VCaP (cell line): ENCODE measurements at regions not wholly inside any gene's neighbourhood (a gene's known extent, or its start where the extent isn't known, plus 50 kb on each side); places are given as distances from the start of the nearest gene placed in this dataset.

Source experiments
- H3K27ac ChIP-seq: fragments of 450-650 bp; 2 replicates; pipeline ENCODE4 v1.5.1; 2017
- TF ChIP-seq, protein P1 (sequence below): fragments of 450-650 bp; conservative IDR thresholded peaks from 2 replicates; pipeline ENCODE4 v1.5.1; 2017; ENCODE audit warnings: mild to moderate bottlenecking, moderate library complexity

DNA sequence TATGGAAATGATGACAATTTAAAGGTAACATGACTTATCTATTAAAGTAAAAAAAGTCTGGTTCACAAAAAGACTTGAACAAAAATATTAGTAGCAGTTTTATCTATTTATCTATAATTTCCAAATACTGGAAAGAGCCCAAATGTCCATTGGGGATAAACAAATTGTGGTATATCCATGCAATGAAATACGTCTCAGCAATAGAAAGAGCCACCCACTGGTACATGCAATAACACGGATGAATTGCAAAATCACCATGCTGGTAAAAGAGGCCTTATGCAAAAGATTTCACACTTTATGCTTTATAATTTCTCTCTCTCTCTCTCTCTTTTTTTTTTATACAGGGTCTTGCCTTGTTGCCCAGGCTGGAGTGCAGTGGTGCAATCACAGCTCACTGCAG is 91.4 kb upstream of the ASAP2 start:
- TF ChIP-seq, protein P1, sequence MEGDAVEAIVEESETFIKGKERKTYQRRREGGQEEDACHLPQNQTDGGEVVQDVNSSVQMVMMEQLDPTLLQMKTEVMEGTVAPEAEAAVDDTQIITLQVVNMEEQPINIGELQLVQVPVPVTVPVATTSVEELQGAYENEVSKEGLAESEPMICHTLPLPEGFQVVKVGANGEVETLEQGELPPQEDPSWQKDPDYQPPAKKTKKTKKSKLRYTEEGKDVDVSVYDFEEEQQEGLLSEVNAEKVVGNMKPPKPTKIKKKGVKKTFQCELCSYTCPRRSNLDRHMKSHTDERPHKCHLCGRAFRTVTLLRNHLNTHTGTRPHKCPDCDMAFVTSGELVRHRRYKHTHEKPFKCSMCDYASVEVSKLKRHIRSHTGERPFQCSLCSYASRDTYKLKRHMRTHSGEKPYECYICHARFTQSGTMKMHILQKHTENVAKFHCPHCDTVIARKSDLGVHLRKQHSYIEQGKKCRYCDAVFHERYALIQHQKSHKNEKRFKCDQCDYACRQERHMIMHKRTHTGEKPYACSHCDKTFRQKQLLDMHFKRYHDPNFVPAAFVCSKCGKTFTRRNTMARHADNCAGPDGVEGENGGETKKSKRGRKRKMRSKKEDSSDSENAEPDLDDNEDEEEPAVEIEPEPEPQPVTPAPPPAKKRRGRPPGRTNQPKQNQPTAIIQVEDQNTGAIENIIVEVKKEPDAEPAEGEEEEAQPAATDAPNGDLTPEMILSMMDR = no peak
- no peak overlapping the region for H3K27ac ChIP-seq

DNA sequence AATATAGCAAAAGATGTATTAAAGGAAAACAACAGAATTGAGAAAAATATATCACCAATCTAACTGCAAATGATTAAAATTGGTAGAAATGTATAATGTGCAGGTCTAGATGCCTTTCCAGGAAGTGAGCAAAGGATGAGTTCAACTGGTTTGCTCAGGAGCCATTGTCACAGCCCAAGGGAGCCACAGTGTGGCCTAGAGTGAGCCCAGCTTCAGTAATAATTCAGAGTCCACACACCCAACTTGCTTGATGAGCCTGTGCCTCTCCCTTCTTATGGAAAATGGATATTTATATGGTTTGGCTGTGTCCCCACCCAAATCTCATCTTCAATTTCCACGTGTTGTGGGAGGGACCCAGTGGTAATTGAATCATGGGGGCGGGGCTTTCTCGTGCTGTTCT is 92.2 kb upstream of the ASAP2 start:
- TF ChIP-seq, protein P1 = no peak
- H3K27ac ChIP-seq = no peak overlapping the region

DNA sequence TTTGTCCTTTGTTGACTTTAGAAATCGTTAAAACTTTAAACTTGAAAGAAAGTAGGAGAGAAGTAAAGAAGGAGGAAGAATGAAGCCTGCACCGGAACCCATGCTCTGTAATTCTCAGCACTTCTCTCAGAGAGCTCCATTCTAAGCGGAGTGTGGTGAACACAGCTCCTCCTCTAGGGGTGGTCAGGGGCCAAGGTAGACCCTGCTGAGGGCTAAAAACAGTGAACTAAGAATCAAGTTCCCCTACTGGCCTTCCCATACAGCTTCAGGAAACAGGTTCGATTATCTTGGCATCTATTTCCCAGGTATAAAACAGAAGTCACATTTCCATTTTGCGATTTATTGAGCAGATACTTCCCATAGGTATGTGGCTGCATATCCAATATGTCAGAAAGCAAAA is 92.7 kb upstream of the ASAP2 start:
- TF ChIP-seq, protein P1 = no peak
- H3K27ac ChIP-seq = no peak overlapping the region

DNA sequence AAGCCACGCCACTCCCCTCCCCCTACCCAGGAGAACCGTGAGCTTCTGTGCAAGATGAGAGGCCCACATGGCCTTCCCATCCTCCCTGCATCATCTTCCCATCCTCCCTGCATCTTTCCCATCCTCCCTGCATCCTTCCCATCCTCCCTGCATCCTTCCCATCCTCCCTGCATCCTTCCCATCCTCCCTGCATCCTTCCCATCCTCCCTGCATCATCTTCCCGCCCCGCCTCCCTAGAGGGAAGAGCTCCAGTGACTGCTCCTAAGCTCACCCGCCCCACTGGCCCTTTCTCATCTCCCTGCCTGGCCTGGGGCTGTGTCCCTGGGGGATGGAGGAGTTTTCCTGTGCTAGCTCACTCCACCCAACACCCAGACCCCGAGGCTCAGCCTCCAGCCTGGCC is 93.3 kb upstream of the ASAP2 start:
- TF ChIP-seq, protein P1 = no peak
- H3K27ac ChIP-seq = no peak overlapping the region

DNA sequence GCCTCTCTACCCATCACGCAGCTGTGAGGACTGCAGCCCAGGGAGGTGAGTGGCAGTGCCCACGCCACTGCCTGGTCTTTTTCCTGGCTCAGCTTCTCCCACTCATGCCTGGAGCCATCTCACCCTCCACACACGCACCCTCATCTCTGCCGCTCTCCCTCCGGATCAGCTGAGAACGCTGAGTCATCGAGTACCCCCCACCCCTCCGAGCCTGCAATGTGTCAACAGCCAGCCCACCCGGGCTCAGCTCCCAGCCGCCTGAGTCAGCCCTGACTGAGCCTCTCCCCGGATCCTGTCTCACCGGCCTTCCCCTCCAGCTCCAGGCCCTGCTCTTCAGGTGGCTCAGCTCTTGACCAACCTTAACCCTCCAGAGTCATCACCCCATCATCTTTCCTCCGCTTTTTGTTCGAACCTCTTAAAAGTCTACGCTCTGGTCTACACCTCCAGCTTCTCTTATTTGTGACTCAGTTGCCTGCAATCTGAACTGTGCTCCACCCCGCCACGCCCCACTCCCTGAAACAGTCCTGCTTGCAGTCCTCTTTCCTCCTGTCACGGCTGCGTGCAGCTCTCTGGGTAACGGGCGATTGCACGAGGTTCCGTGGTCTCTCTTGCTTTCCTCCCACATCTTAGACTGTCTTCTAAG is 94.4 kb upstream of the ASAP2 start:
- H3K27ac ChIP-seq = no peak overlapping the region

DNA sequence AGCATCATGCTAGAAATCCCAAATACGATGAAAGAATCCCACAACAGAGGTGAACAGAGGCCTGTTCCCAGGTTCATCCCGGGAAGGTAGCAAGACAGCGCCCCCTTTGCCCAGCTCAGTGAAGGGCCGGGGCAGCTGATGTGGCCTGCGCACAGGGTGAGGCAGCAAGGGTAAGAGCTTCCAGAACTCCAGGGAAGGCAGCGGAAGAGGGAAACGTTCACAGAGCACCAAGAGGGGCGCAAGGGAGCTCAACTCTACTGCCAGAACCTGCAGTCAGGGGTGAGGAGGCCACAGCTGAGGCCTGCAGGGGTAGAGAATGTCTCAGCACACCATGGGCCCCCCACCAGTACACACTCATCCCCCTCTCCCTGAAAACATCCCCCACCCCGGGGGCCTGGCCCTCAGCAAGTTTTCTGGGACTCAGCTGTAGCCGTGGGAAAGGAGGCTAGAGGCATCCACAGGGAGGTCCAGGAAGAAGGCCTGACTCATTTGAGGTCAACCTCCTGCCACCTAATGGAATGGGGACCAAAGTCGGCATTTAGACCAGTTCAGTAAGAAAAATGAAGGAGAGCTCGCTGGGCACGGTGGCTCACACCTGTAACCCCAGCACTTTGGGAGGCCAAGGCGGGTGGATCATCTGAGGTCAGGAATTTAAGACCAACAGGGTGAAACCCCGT is 95.6 kb upstream of the ASAP2 start:
- TF ChIP-seq, protein P1 = 0 out of 2 replicates have a peak, but pooled peaks have one; percentile 18
- H3K27ac ChIP-seq = no peak overlapping the region

More for the DNA sequence above, 94.4 kb upstream of the ASAP2 start:
- TF ChIP-seq, protein P1 = no peak

DNA sequence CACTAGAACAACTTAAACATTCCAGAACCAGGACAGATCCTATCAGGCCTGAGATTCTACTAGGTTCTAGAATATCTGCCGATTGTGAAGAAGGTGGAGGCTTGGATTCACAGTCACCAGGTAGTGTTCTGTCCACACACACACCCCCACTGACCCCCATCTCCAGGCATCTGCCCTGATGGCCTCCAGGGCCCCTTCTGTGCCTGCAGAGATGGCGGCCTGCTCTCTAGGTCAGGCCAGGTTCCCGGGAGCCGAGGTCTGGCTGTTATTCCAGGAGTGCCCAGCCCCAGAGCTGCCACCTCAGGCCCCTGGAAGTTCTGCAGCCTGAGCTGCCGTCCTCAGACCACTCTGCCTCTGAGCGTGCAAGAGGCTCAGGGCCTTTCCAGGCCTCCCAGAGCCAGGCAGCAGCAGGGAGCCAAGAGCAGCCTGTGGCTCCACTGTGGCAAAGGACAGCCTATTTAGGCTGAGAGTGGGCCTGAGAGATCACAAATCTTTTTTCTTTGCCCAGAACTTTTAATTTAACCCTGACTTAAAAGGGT is 96.2 kb upstream of the ASAP2 start:
- no peak overlapping the region for H3K27ac ChIP-seq
- TF ChIP-seq, protein P1 = no peak
